HEK293 (cell line): ENCODE measurements at regions not wholly inside any gene's neighbourhood (a gene's known extent, or its start where the extent isn't known, plus 50 kb on each side); places are given as distances from the start of the nearest gene placed in this dataset.

Source experiments
- CTCF ChIA-PET: fragments of 350-600 bp; formaldehyde crosslinking; extraction: SDS; loops from one replicate; lab custom pipeline; 2021; ENCODE audit warnings: antibody characterized with exemption; lab: Yijun Ruan, JAX
- POLR2A ChIA-PET: fragments of 300-600 bp; formaldehyde crosslinking; extraction: SDS; loops from one replicate; lab custom pipeline; 2020; ENCODE audit warnings: antibody characterized with exemption, inconsistent platforms; lab: Yijun Ruan, JAX
- H3K27ac ChIP-seq: fragments of 200-500 bp; sonication (Bioruptor generic); 2 replicates; pipeline ENCODE4 v1.5.1; 2014; ENCODE audit warnings: low read depth, low read length, control low read depth, inconsistent platforms; ENCODE audit errors: extremely low read depth
- H3K36me3 ChIP-seq, 2 experiments: fragments of 200-500 bp in 1 of 2; sonication (Bioruptor generic) in 1 of 2; 1 replicate in 1 of 2; 2 replicates in 1 of 2; pipeline ENCODE4 v1.5.1; 2014 to 2017; ENCODE audit warnings: inconsistent platforms in 2 of 2, low read length in 2 of 2; ENCODE audit not compliant: control insufficient read depth in 2 of 2, insufficient read depth in 1 of 2
- H3K4me1 ChIP-seq: fragments of 200-500 bp; sonication (Bioruptor generic); 2 replicates; pipeline ENCODE4 v1.5.1; 2014; ENCODE audit warnings: mild to moderate bottlenecking, low read length, inconsistent platforms; ENCODE audit not compliant: control insufficient read depth, insufficient read depth
- H3K4me3 ChIP-seq: 2 replicates; pipeline ENCODE4 v1.5.1; 2011; ENCODE audit warnings: low read depth, mild to moderate bottlenecking, control low read depth, low read length, moderate library complexity
- H3K9me3 ChIP-seq: fragments of 200-500 bp; sonication (Bioruptor generic); 2 replicates; pipeline ENCODE4 v1.5.1; 2014; ENCODE audit warnings: low read depth, low read length, inconsistent platforms; ENCODE audit not compliant: control insufficient read depth, insufficient read depth
- GLIS2 ChIP-seq: fragments of 450-650 bp; formaldehyde crosslinking; IDR thresholded peaks from 2 replicates; pipeline ENCODE4 v1.5.1; 2016; ENCODE audit warnings: missing biosample characterization, missing genetic modification characterization
- HOXA7 ChIP-seq: sonication (generic); formaldehyde crosslinking; IDR thresholded peaks from 2 replicates; pipeline ENCODE4 v1.8.1; 2022; ENCODE audit warnings: missing genetic modification reagents, borderline replicate concordance
- HOXD13 ChIP-seq: sonication (generic); formaldehyde crosslinking; IDR thresholded peaks from 2 replicates; pipeline ENCODE4 v1.8.0; 2022; ENCODE audit warnings: missing genetic modification reagents, borderline replicate concordance
- KLF17 ChIP-seq: fragments of 450-650 bp; formaldehyde crosslinking; IDR thresholded peaks from 2 replicates; pipeline ENCODE4 v1.5.1; 2016; ENCODE audit warnings: missing biosample characterization, missing genetic modification characterization
- OVOL3 ChIP-seq: fragments of 450-650 bp; formaldehyde crosslinking; IDR thresholded peaks from 2 replicates; pipeline ENCODE4 v1.5.1; 2016; ENCODE audit warnings: missing biosample characterization, missing genetic modification characterization
- RBAK ChIP-seq: fragments of 450-650 bp; formaldehyde crosslinking; IDR thresholded peaks from 2 replicates; pipeline ENCODE4 v1.5.1; 2016; ENCODE audit warnings: missing biosample characterization, missing genetic modification characterization
- WT1 ChIP-seq: fragments of 450-650 bp; formaldehyde crosslinking; IDR thresholded peaks from 2 replicates; pipeline ENCODE4 v1.5.1; 2016; ENCODE audit warnings: missing biosample characterization, missing genetic modification characterization
- ZFP69B ChIP-seq: fragments of 450-650 bp; formaldehyde crosslinking; IDR thresholded peaks from 2 replicates; pipeline ENCODE4 v1.5.1; 2016; ENCODE audit warnings: missing biosample characterization, missing genetic modification characterization
- ZNF155 ChIP-seq: fragments of 450-650 bp; formaldehyde crosslinking; IDR thresholded peaks from 2 replicates; pipeline ENCODE4 v1.5.1; 2016; ENCODE audit warnings: missing biosample characterization, missing genetic modification characterization
- ZNF157 ChIP-seq: fragments of 450-650 bp; formaldehyde crosslinking; IDR thresholded peaks from 2 replicates; pipeline ENCODE4 v1.5.1; 2016; ENCODE audit warnings: missing biosample characterization, missing genetic modification characterization
- ZNF184 ChIP-seq: fragments of 450-650 bp; IDR thresholded peaks from 2 replicates; pipeline ENCODE4 v1.5.1; 2018; ENCODE audit warnings: missing biosample characterization, mild to moderate bottlenecking, missing genetic modification characterization
- ZNF19 ChIP-seq: fragments of 450-650 bp; formaldehyde crosslinking; IDR thresholded peaks from 2 replicates; pipeline ENCODE4; 2016; ENCODE audit warnings: missing biosample characterization, missing genetic modification characterization, low read depth
- ZNF202 ChIP-seq: fragments of 450-650 bp; formaldehyde crosslinking; IDR thresholded peaks from 2 replicates; pipeline ENCODE4 v1.5.1; 2016; ENCODE audit warnings: missing biosample characterization, missing genetic modification characterization, borderline replicate concordance
- ZNF221 ChIP-seq: fragments of 450-650 bp; formaldehyde crosslinking; IDR thresholded peaks from 2 replicates; pipeline ENCODE4 v1.5.1; 2017; ENCODE audit warnings: missing biosample characterization, missing genetic modification characterization, borderline replicate concordance
- ZNF311 ChIP-seq: fragments of 450-650 bp; formaldehyde crosslinking; IDR thresholded peaks from 2 replicates; pipeline ENCODE4 v1.5.1; 2017; ENCODE audit warnings: missing biosample characterization, missing genetic modification characterization, borderline replicate concordance
- ZNF335 ChIP-seq: fragments of 450-650 bp; formaldehyde crosslinking; conservative IDR thresholded peaks from 2 replicates; pipeline ENCODE4 v1.5.1; 2016; ENCODE audit warnings: missing biosample characterization, missing genetic modification characterization
- ZNF37A ChIP-seq: fragments of 450-650 bp; IDR thresholded peaks from 2 replicates; pipeline ENCODE4 v1.5.1; 2018; ENCODE audit warnings: missing biosample characterization, missing genetic modification characterization
- ZNF391 ChIP-seq: fragments of 450-650 bp; formaldehyde crosslinking; IDR thresholded peaks from 2 replicates; pipeline ENCODE4 v1.5.1; 2016; ENCODE audit warnings: low read depth, missing biosample characterization, missing genetic modification characterization, borderline replicate concordance
- ZNF426 ChIP-seq: fragments of 450-650 bp; formaldehyde crosslinking; IDR thresholded peaks from 2 replicates; pipeline ENCODE4 v1.5.1; 2017; ENCODE audit warnings: missing biosample characterization, missing genetic modification characterization, mild to moderate bottlenecking, inconsistent platforms, moderate library complexity
- ZNF449 ChIP-seq: fragments of 450-650 bp; formaldehyde crosslinking; IDR thresholded peaks from 2 replicates; pipeline ENCODE4 v1.5.1; 2017; ENCODE audit warnings: missing biosample characterization, mild to moderate bottlenecking, missing genetic modification characterization, moderate library complexity
- ZNF473 ChIP-seq: fragments of 450-650 bp; formaldehyde crosslinking; IDR thresholded peaks from 2 replicates; pipeline ENCODE4 v1.5.1; 2017; ENCODE audit warnings: missing biosample characterization, missing genetic modification characterization
- ZNF549 ChIP-seq: fragments of 450-650 bp; IDR thresholded peaks from 2 replicates; pipeline ENCODE4 v1.5.1; 2018; ENCODE audit warnings: missing biosample characterization, missing genetic modification characterization, mild to moderate bottlenecking, inconsistent platforms, moderate library complexity
- ZNF555 ChIP-seq: fragments of 450-650 bp; formaldehyde crosslinking; conservative IDR thresholded peaks from 2 replicates; pipeline ENCODE4 v1.5.1; 2017; ENCODE audit warnings: missing biosample characterization, mild to moderate bottlenecking, missing genetic modification characterization, inconsistent platforms
- ZNF610 ChIP-seq: fragments of 450-650 bp; formaldehyde crosslinking; IDR thresholded peaks from 2 replicates; pipeline ENCODE4 v1.5.1; 2016; ENCODE audit warnings: missing biosample characterization, missing genetic modification characterization, borderline replicate concordance
- ZXDB ChIP-seq: fragments of 450-650 bp; formaldehyde crosslinking; IDR thresholded peaks from 2 replicates; pipeline ENCODE4 v1.5.1; 2016; ENCODE audit warnings: missing biosample characterization, missing genetic modification characterization

GRCh38 chr9:99743455-99743854 is 78.2 kb upstream of the NR4A3 start:
- H3K27ac ChIP-seq = no peak overlapping the region
- ChIA-PET CTCF (no interaction called here), POLR2A (no interaction called here)
- TF ChIP-seq ZXDB (tag by site-specific recombination) (no peak), HOXA7 (CRISPR knock-in tag) (no peak), KLF17 (no peak), ZNF155 (tag by site-specific recombination) (no peak), ZNF184 (no peak), ZNF335 (tag by site-specific recombination) (no peak), OVOL3 (no peak), HOXD13 (CRISPR knock-in tag) (no peak), ZFP69B (tag by site-specific recombination) (no peak), ZNF391 (tag by site-specific recombination) (no peak), RBAK (tag by site-specific recombination) (no peak), ZNF37A (tag by site-specific recombination) (no peak), ZNF555 (no peak), ZNF202 (no peak), GLIS2 (no peak), ZNF426 (no peak), ZNF157 (tag by site-specific recombination) (no peak)
- H3K36me3 ChIP-seq = no peaks in the 10 kb centered on the region
- H3K4me3 ChIP-seq = no peak overlapping the region
- no peaks in the 10 kb centered on the region for H3K4me1 ChIP-seq
- no peaks in the 10 kb centered on the region for H3K9me3 ChIP-seq

GRCh38 chr9:99744132-99744531 is 77.6 kb upstream of the NR4A3 start:
- ChIA-PET CTCF (no interaction called here), POLR2A (no interaction called here)
- Histone ChIP-seq H3K36me3 (no peaks in the 10 kb centered on the region), H3K27ac (no peak overlapping the region), H3K4me3 (no peak overlapping the region), H3K4me1 (no peaks in the 10 kb centered on the region), H3K9me3 (no peaks in the 10 kb centered on the region)
- TF ChIP-seq ZNF19 (tag by site-specific recombination) (no peak), ZNF610 (tag by site-specific recombination) (no peak), WT1 (tag by site-specific recombination) (no peak), ZNF311 (tag by site-specific recombination) (no peak), ZNF449 (no peak), ZNF473 (tag by site-specific recombination) (no peak), ZNF221 (tag by site-specific recombination) (no peak), ZNF549 (no peak)
